ENCODE measurements at regions not wholly inside any gene's neighbourhood (a gene's known extent, or its start where the extent isn't known, plus 50 kb on each side); places are given as distances from the start of the nearest gene placed in this dataset.

- no peak for TF ChIP-seq FOXJ3 (CRISPR knock-in tag; IDR thresholded peaks at IDR 0.05; ENCODE audit: borderline replicate concordance)
- TF ChIP-seq NFATC4 (CRISPR knock-in tag; IDR thresholded peaks at IDR 0.05), result no peak
Measured at GRCh38 chr1:38273196-38273804, 226.7 kb upstream of the POU3F1 start (continued).

GRCh38 chr1:38272515-38272914 lies 225.9 kb upstream of the POU3F1 start:
- POLR2A ChIA-PET, result no interaction called here
- ATAC-seq (no peak), DNase-seq (ENCODE audit: low spot score) (no peak)
- Mint-ChIP-seq H3K9me3 (peaks cover 11% of the 10 kb centered on the region), H3K4me3 (no peak overlapping the region), H3K36me3 (peaks cover 8% of the 10 kb centered on the region), H3K27ac (peak overlapping the region; percentile 94; the same call in 1 of the 2 replicates), H3K4me1 (peaks cover 70% of the 10 kb centered on the region), H3K27me3 (ENCODE audit: low read depth) (no peaks in the 10 kb centered on the region; the same call in 1 of the 2 replicates)
- TF ChIP-seq ERG (CRISPR knock-in tag; IDR thresholded peaks at IDR 0.05) (no peak), SMAD3 (CRISPR knock-in tag; IDR thresholded peaks at IDR 0.05; ENCODE audit: borderline replicate concordance) (no peak)
- CTCF ChIA-PET, result interaction anchor here (0.6 to 1.1 kb wide), 4 partner anchors 12 to 230 kb away, joined by 3 to 5 read pairs (median 3); no protein-coding TSS in a partner anchor

GRCh38 chr1:38270849-38271633 lies 224.4 kb upstream of the POU3F1 start:
- ChIA-PET POLR2A (interaction anchor here (1.0 kb wide), 1 partner anchor 205 kb away, joined by 3 read pairs; no protein-coding TSS in a partner anchor), CTCF (interaction anchor here (1.0 to 1.1 kb wide), 3 partner anchors 16 to 200 kb away, joined by 3 to 5 read pairs (median 3); no protein-coding TSS in a partner anchor)
- TF ChIP-seq HMGXB4 (CRISPR knock-in tag; IDR thresholded peaks at IDR 0.05) (no peak), AFF4 (CRISPR knock-in tag; IDR thresholded peaks at IDR 0.05; ENCODE audit: borderline replicate concordance) (no peak), GRHL2 (CRISPR knock-in tag; IDR thresholded peaks at IDR 0.05; ENCODE audit: insufficient replicate concordance, severe bottlenecking) (no peak), SP1 (CRISPR knock-in tag; conservative IDR thresholded peaks at IDR 0.05) (0 out of 2 replicates have a peak, but pooled peaks have one; percentile 13), PRDM15 (CRISPR knock-in tag; IDR thresholded peaks at IDR 0.05) (no peak), ZNF416 (CRISPR knock-in tag; IDR thresholded peaks at IDR 0.05) (no peak), ZNF219 (CRISPR knock-in tag; IDR thresholded peaks at IDR 0.05; ENCODE audit: borderline replicate concordance) (no peak), IRF2 (CRISPR knock-in tag; IDR thresholded peaks at IDR 0.05; ENCODE audit: borderline replicate concordance, low read depth) (no peak)
- H3K27ac Mint-ChIP-seq, result peak overlapping the region; percentile 99
- peak overlapping the region; percentile 46; the same call in 1 of the 2 replicates for H3K4me3 Mint-ChIP-seq
- ATAC-seq (no peak), DNase-seq (ENCODE audit: low spot score) (no peak)
- peaks cover 83% of the 10 kb centered on the region for H3K4me1 Mint-ChIP-seq
- peaks cover 4% of the 10 kb centered on the region; the same call in 1 of the 2 replicates for H3K36me3 Mint-ChIP-seq
- H3K27me3 Mint-ChIP-seq (ENCODE audit: low read depth), result peaks cover 3% of the 10 kb centered on the region; the same call in 1 of the 2 replicates
- peaks cover 1% of the 10 kb centered on the region; the same call in 1 of the 2 replicates for H3K9me3 Mint-ChIP-seq

Data from WTC11 (cell line).